Type B pancreatic cell (in vitro differentiated cells): ENCODE measurements at regions not wholly inside any gene's neighbourhood (a gene's known extent, or its start where the extent isn't known, plus 50 kb on each side); places are given as distances from the start of the nearest gene placed in this dataset.

ENCODE experiments used
- DNase-seq: peaks from one replicate; pipeline ENCODE4 v3.0.0; 2021; ENCODE audit warnings: mixed read lengths; ENCODE audit not compliant: unreplicated experiment; ENCODE audit errors: extremely low spot score
- H3K27ac Mint-ChIP-seq: 2 replicates; pipeline ENCODE4 v1.8.0; 2021; ENCODE audit warnings: mild to moderate bottlenecking, mixed read lengths
- H3K27me3 Mint-ChIP-seq: 2 replicates; pipeline ENCODE4 v1.8.0; 2021; ENCODE audit warnings: mixed read lengths
- H3K36me3 Mint-ChIP-seq: 2 replicates; pipeline ENCODE4 v1.8.0; 2021; ENCODE audit warnings: mixed read lengths
- H3K4me1 Mint-ChIP-seq: one replicate; pipeline ENCODE4 v1.8.0; 2021; ENCODE audit warnings: mixed read lengths; ENCODE audit not compliant: unreplicated experiment
- H3K4me3 Mint-ChIP-seq: 2 replicates; pipeline ENCODE4 v1.8.0; 2021; ENCODE audit warnings: mild to moderate bottlenecking, mixed read lengths
- H3K9me3 Mint-ChIP-seq: 2 replicates; pipeline ENCODE4 v1.8.0; 2021; ENCODE audit warnings: mixed read lengths
- CTCF ChIP-seq: fragments of 200-600 bp; sonication (generic); conservative IDR thresholded peaks from 2 replicates; pipeline ENCODE4 v1.5.0; 2021; ENCODE audit warnings: antibody characterized with exemption, mild to moderate bottlenecking

- Mint-ChIP-seq H3K27ac (no peak overlapping the region), H3K4me3 (no peak overlapping the region), H3K4me1 (no peaks in the 10 kb centered on the region), H3K36me3 (peaks cover 3% of the 10 kb centered on the region), H3K9me3 (no peaks in the 10 kb centered on the region), H3K27me3 (no peaks in the 10 kb centered on the region)
- no peak for DNase-seq
- no peak for TF ChIP-seq CTCF
These were observed 426.8 kb upstream of the ADAMTS5 start for GRCh38 chr21:27393726-27394125.

- H3K4me3 Mint-ChIP-seq = no peak overlapping the region
- no peaks in the 10 kb centered on the region for H3K27me3 Mint-ChIP-seq
- peaks cover 3% of the 10 kb centered on the region for H3K36me3 Mint-ChIP-seq
- TF ChIP-seq CTCF = no peak
- no peaks in the 10 kb centered on the region for H3K4me1 Mint-ChIP-seq
- no peaks in the 10 kb centered on the region for H3K9me3 Mint-ChIP-seq
- DNase-seq = no peak
- H3K27ac Mint-ChIP-seq = no peak overlapping the region
These were observed 425.1 kb upstream of the ADAMTS5 start for GRCh38 chr21:27391990-27392389.

GRCh38 chr21:27390384-27390783 is 423.5 kb upstream of the ADAMTS5 start:
- H3K36me3 Mint-ChIP-seq = peaks cover 3% of the 10 kb centered on the region
- no peaks in the 10 kb centered on the region for H3K9me3 Mint-ChIP-seq
- H3K4me1 Mint-ChIP-seq = no peaks in the 10 kb centered on the region
- H3K4me3 Mint-ChIP-seq = no peak overlapping the region
- DNase-seq = no peak
- no peak overlapping the region for H3K27ac Mint-ChIP-seq
- no peak for TF ChIP-seq CTCF
- H3K27me3 Mint-ChIP-seq = no peaks in the 10 kb centered on the region

- H3K4me1 Mint-ChIP-seq = no peaks in the 10 kb centered on the region
- H3K36me3 Mint-ChIP-seq = peaks cover 3% of the 10 kb centered on the region
- TF ChIP-seq CTCF = no peak
- H3K4me3 Mint-ChIP-seq = no peak overlapping the region
- no peaks in the 10 kb centered on the region for H3K27me3 Mint-ChIP-seq
- no peak for DNase-seq
- no peaks in the 10 kb centered on the region for H3K9me3 Mint-ChIP-seq
- H3K27ac Mint-ChIP-seq = no peak overlapping the region
These were observed 421.9 kb upstream of the ADAMTS5 start for GRCh38 chr21:27388825-27389224.

GRCh38 chr21:27382404-27382803 is 415.5 kb upstream of the ADAMTS5 start:
- Mint-ChIP-seq H3K4me3 (no peak overlapping the region), H3K27ac (no peak overlapping the region), H3K9me3 (no peaks in the 10 kb centered on the region), H3K36me3 (no peaks in the 10 kb centered on the region), H3K27me3 (no peaks in the 10 kb centered on the region), H3K4me1 (no peaks in the 10 kb centered on the region)
- no peak for TF ChIP-seq CTCF
- DNase-seq = no peak

- Mint-ChIP-seq H3K4me3 (no peak overlapping the region), H3K27ac (no peak overlapping the region), H3K4me1 (no peaks in the 10 kb centered on the region), H3K27me3 (no peaks in the 10 kb centered on the region), H3K9me3 (no peaks in the 10 kb centered on the region), H3K36me3 (no peaks in the 10 kb centered on the region)
- no peak for TF ChIP-seq CTCF
- DNase-seq = no peak
These were observed 413.4 kb upstream of the ADAMTS5 start for GRCh38 chr21:27380303-27380702.
